Breast epithelium (tissue), 4 donors: ENCODE measurements at regions not wholly inside any gene's neighbourhood (a gene's known extent, or its start where the extent isn't known, plus 50 kb on each side); places are given as distances from the start of the nearest gene placed in this dataset.

Source experiments
- DNase-seq, 2 donors: peaks; one replicate each; pipeline ENCODE4 v3.0.0-alpha.2; 2019; ENCODE audit warnings: low spot score in 2 of 2
- H3K27ac ChIP-seq, 2 donors: fragments of 200-600 bp; sonication (generic) in 1 of 2; one replicate each; pipeline ENCODE4 v1.5.1; 2016 to 2019; ENCODE audit warnings: mild to moderate bottlenecking in 1 of 2
- H3K27me3 ChIP-seq, 2 donors: fragments of 200-600 bp; sonication (generic) in 1 of 2; one replicate each; pipeline versions ENCODE4 v1.5.1 to v1.6.0; 2017 to 2019; ENCODE audit warnings: control low read depth in 1 of 2, mild to moderate bottlenecking in 1 of 2
- H3K36me3 ChIP-seq: fragments of 200-600 bp; one replicate; pipeline ENCODE4 v1.5.1; 2019
- H3K4me1 ChIP-seq, 2 donors: fragments of 200-600 bp; sonication (generic); one replicate each; pipeline ENCODE4 v1.5.1; 2016 to 2019; ENCODE audit warnings: control low read depth in 1 of 2
- H3K4me3 ChIP-seq, 3 donors: fragments of 200-600 bp; sonication (generic); 1 replicate in 2 of 3; 2 replicates in 1 of 3; pipeline ENCODE4 v1.5.1; 2016 to 2019; ENCODE audit warnings: mild to moderate bottlenecking in 3 of 3, moderate library complexity in 2 of 3
- H3K9me3 ChIP-seq, 2 donors: fragments of 200-600 bp; sonication (generic) in 1 of 2; one replicate each; pipeline ENCODE4 v1.5.1; 2016 to 2019; ENCODE audit warnings: control low read depth in 1 of 2
- POLR2A ChIP-seq: fragments of 450-650 bp; IDR thresholded peaks from one replicate; pipeline ENCODE4 v1.6.1; 2016; ENCODE audit warnings: antibody characterized with exemption, mild to moderate bottlenecking, moderate library complexity
- POLR2AphosphoS5 ChIP-seq, 3 donors: sonication (generic); formaldehyde crosslinking; IDR thresholded peaks; one replicate each; pipeline ENCODE4 v1.6.1; 2017; ENCODE audit warnings: antibody characterized with exemption in 3 of 3
- intact Hi-C: fragments of 100-400 bp; cut with DNase I; formaldehyde crosslinking; loops from one replicate; pipeline ENCODE4 v1.15.1; 2023; ENCODE audit warnings: low total_unique reads
- TF ChIP-seq, protein P1 (sequence below), 3 donors: fragments of 450-650 bp; IDR thresholded peaks; one replicate each; pipeline ENCODE4 v1.5.1; 2016 to 2017; ENCODE audit warnings: antibody characterized with exemption in 3 of 3, mild to moderate bottlenecking in 3 of 3, moderate library complexity in 3 of 3

- Histone ChIP-seq H3K9me3 (no peaks in the 10 kb centered on the region), H3K36me3 (no peaks in the 10 kb centered on the region), H3K4me3 (no peak overlapping the region), H3K27ac (no peak overlapping the region), H3K27me3 (no peaks in the 10 kb centered on the region), H3K4me1 (no peaks in the 10 kb centered on the region)
- intact Hi-C loops = no loop called here
- TF ChIP-seq POLR2A = no peak
- TF ChIP-seq, protein P1, sequence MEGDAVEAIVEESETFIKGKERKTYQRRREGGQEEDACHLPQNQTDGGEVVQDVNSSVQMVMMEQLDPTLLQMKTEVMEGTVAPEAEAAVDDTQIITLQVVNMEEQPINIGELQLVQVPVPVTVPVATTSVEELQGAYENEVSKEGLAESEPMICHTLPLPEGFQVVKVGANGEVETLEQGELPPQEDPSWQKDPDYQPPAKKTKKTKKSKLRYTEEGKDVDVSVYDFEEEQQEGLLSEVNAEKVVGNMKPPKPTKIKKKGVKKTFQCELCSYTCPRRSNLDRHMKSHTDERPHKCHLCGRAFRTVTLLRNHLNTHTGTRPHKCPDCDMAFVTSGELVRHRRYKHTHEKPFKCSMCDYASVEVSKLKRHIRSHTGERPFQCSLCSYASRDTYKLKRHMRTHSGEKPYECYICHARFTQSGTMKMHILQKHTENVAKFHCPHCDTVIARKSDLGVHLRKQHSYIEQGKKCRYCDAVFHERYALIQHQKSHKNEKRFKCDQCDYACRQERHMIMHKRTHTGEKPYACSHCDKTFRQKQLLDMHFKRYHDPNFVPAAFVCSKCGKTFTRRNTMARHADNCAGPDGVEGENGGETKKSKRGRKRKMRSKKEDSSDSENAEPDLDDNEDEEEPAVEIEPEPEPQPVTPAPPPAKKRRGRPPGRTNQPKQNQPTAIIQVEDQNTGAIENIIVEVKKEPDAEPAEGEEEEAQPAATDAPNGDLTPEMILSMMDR (IDR thresholded peaks at IDR 0.05) = no peak
- no peak for TF ChIP-seq POLR2AphosphoS5 (IDR thresholded peaks at IDR 0.05)
- DNase-seq = no peak
Measured at GRCh38 chr13:73340069-73340468, 281.3 kb downstream of the KLF5 start.

- Histone ChIP-seq H3K4me3 (no peak overlapping the region), H3K27me3 (no peaks in the 10 kb centered on the region), H3K9me3 (no peaks in the 10 kb centered on the region), H3K36me3 (no peaks in the 10 kb centered on the region), H3K27ac (no peak overlapping the region), H3K4me1 (no peaks in the 10 kb centered on the region)
- intact Hi-C loops = no loop called here
- TF ChIP-seq POLR2A (no peak), POLR2AphosphoS5 (IDR thresholded peaks at IDR 0.05) (no peak)
- TF ChIP-seq, protein P1 (IDR thresholded peaks at IDR 0.05) = no peak
- no peak for DNase-seq
Measured at GRCh38 chr13:73339086-73339485, 280.3 kb downstream of the KLF5 start.

- no peaks in the 10 kb centered on the region for H3K4me1 ChIP-seq
- no peak overlapping the region for H3K4me3 ChIP-seq
- no peaks in the 10 kb centered on the region for H3K9me3 ChIP-seq
- DNase-seq = no peak
- H3K36me3 ChIP-seq = no peaks in the 10 kb centered on the region
- intact Hi-C loops = no loop called here
- no peak overlapping the region for H3K27ac ChIP-seq
- H3K27me3 ChIP-seq = no peaks in the 10 kb centered on the region
- TF ChIP-seq, protein P1 (IDR thresholded peaks at IDR 0.05) = no peak
- TF ChIP-seq POLR2A (no peak), POLR2AphosphoS5 (IDR thresholded peaks at IDR 0.05) (no peak)
Measured at GRCh38 chr13:73338389-73338788, 279.6 kb downstream of the KLF5 start.

GRCh38 chr13:73337532-73337931 lies 278.7 kb downstream of the KLF5 start:
- intact Hi-C loops = no loop called here
- DNase-seq = no peak
- H3K36me3 ChIP-seq = no peaks in the 10 kb centered on the region
- no peak overlapping the region for H3K27ac ChIP-seq
- H3K27me3 ChIP-seq = no peaks in the 10 kb centered on the region
- H3K4me3 ChIP-seq = no peak overlapping the region
- H3K4me1 ChIP-seq = no peaks in the 10 kb centered on the region
- TF ChIP-seq POLR2A (no peak), POLR2AphosphoS5 (IDR thresholded peaks at IDR 0.05) (no peak)
- TF ChIP-seq, protein P1 (IDR thresholded peaks at IDR 0.05) = no peak
- H3K9me3 ChIP-seq = no peaks in the 10 kb centered on the region

GRCh38 chr13:73336773-73337172 lies 278.0 kb downstream of the KLF5 start:
- DNase-seq = no peak
- H3K4me1 ChIP-seq = no peaks in the 10 kb centered on the region
- H3K36me3 ChIP-seq = no peaks in the 10 kb centered on the region
- no peak overlapping the region for H3K4me3 ChIP-seq
- TF ChIP-seq, protein P1 (IDR thresholded peaks at IDR 0.05) = no peak
- H3K27ac ChIP-seq = no peak overlapping the region
- no peaks in the 10 kb centered on the region for H3K27me3 ChIP-seq
- H3K9me3 ChIP-seq = no peaks in the 10 kb centered on the region
- intact Hi-C loops = no loop called here
